HG03025 (cell line): ENCODE measurements at regions not wholly inside any gene's neighbourhood (a gene's known extent, or its start where the extent isn't known, plus 50 kb on each side); places are given as distances from the start of the nearest gene placed in this dataset.
A peak's percentile ranks its signal among the peaks of the same experiment; 100 is the strongest.

Experiments
- ATAC-seq: cut with Tn5 transposase; IDR thresholded peaks from one replicate; pipeline ENCODE4 v1.9.1; 2021; ENCODE audit warnings: mild to moderate bottlenecking, moderate library complexity; ENCODE audit not compliant: unreplicated experiment, low FRiP score

GRCh38 chr3:178456621-178457285 is 79.5 kb upstream of the KCNMB2 start:
- ATAC-seq, result peak; percentile 67

GRCh38 chr3:178457511-178457910 is 78.7 kb upstream of the KCNMB2 start:
- no peak for ATAC-seq

- no peak for ATAC-seq
Measured at GRCh38 chr3:178458313-178459037, 77.8 kb upstream of the KCNMB2 start.

- no peak for ATAC-seq
Measured at GRCh38 chr3:178459038-178459410, 77.2 kb upstream of the KCNMB2 start.

- peak; percentile 79 for ATAC-seq
Measured at GRCh38 chr3:178465260-178466180, 70.7 kb upstream of the KCNMB2 start.

- ATAC-seq, result no peak
Measured at GRCh38 chr3:178472941-178473340, 63.3 kb upstream of the KCNMB2 start.

- no peak for ATAC-seq
Measured at GRCh38 chr3:178474526-178474925, 61.7 kb upstream of the KCNMB2 start.

GRCh38 chr3:178475062-178475461 is 61.2 kb upstream of the KCNMB2 start:
- ATAC-seq, result no peak

- ATAC-seq, result no peak
Measured at GRCh38 chr3:178476886-178477285, 59.4 kb upstream of the KCNMB2 start.

GRCh38 chr3:178479446-178479845 is 56.8 kb upstream of the KCNMB2 start:
- no peak for ATAC-seq

- ATAC-seq, result no peak
Measured at GRCh38 chr3:178479860-178480259, 56.4 kb upstream of the KCNMB2 start.

GRCh38 chr3:178480274-178480673 is 56.0 kb upstream of the KCNMB2 start:
- ATAC-seq, result peak; percentile 27

- peak; percentile 99 for ATAC-seq
Measured at GRCh38 chr3:178480795-178481194, 55.4 kb upstream of the KCNMB2 start.

- ATAC-seq, result no peak
Measured at GRCh38 chr3:178482981-178483380, 53.3 kb upstream of the KCNMB2 start.

GRCh38 chr3:178483704-178484103 is 52.5 kb upstream of the KCNMB2 start:
- no peak for ATAC-seq

- no peak for ATAC-seq
Measured at GRCh38 chr3:178485756-178486155, 50.5 kb upstream of the KCNMB2 start.
